ENCODE measurements at regions not wholly inside any gene's neighbourhood (a gene's known extent, or its start where the extent isn't known, plus 50 kb on each side); places are given as distances from the start of the nearest gene placed in this dataset.

DNA sequence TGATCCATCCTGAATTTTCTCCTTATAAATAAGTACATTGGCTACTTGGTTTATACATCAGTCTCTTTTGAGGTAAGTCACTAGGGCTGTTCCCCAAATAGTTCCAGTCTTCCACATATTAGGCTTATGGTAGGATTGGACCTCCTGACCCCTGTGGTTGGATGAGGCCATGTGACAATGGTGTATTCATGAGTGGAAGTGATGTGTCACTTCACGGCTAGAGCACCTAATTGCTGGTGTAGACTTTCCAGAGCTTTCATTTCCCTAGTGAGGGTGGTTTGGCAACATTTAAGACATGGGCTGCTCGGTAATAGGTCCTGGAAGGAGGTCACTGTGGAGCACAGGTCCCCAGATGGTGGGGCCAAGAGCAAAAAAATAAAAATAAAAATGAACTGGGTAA, 141.2 kb upstream of the ABCB5 start:
- H4K20me1 ChIP-seq (ENCODE audit: insufficient read depth, low read length): no peaks in the 10 kb centered on the region
- no peak overlapping the region for H4K91ac ChIP-seq (ENCODE audit: insufficient read depth, low read depth, low read length)
- in situ Hi-C loops (cut with MboI; ENCODE audit: low sequenced_read_pairs): no loop called here
- no peak for DNase-seq
- no peaks in the 10 kb centered on the region for H3K9me3 ChIP-seq (ENCODE audit: control insufficient read depth, insufficient read depth, low read length)
- H4K5ac ChIP-seq (ENCODE audit: low read depth, low read length): no peak overlapping the region
- no peak overlapping the region for H3K9ac ChIP-seq (ENCODE audit: low read depth, low read length)
- TF ChIP-seq RAD21 (IDR thresholded peaks at IDR 0.05; ENCODE audit: low read length) (no peak), RCOR1 (IDR thresholded peaks at IDR 0.05; ENCODE audit: insufficient replicate concordance, low read length) (no peak)
- TF ChIP-seq, protein P1, sequence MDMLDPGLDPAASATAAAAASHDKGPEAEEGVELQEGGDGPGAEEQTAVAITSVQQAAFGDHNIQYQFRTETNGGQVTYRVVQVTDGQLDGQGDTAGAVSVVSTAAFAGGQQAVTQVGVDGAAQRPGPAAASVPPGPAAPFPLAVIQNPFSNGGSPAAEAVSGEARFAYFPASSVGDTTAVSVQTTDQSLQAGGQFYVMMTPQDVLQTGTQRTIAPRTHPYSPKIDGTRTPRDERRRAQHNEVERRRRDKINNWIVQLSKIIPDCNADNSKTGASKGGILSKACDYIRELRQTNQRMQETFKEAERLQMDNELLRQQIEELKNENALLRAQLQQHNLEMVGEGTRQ (IDR thresholded peaks at IDR 0.05; ENCODE audit: low read depth, low read length): no peak
- no peak overlapping the region for H2AK9ac ChIP-seq (replicated peaks; ENCODE audit: low read depth, low read length, poor library complexity)
- no peaks in the 10 kb centered on the region for H3K27me3 ChIP-seq (ENCODE audit: control insufficient read depth, insufficient read depth, low read length)
- ATAC-seq (ENCODE audit: low read depth): no peak
- no peak overlapping the region for H3K4ac ChIP-seq (ENCODE audit: low read depth, low read length)
- H3K14ac ChIP-seq (replicated peaks; ENCODE audit: low read depth, low read length): no peak overlapping the region
- H3K36me3 ChIP-seq (ENCODE audit: control insufficient read depth, insufficient read depth, low read length): no peaks in the 10 kb centered on the region
- H3K79me1 ChIP-seq (ENCODE audit: low read depth in 1 of 2, low read length in 2 of 2): no peaks in the 10 kb centered on the region
- no peak overlapping the region for H2BK20ac ChIP-seq (ENCODE audit: low read depth, low read length)
- no peaks in the 10 kb centered on the region for H3K9me1 ChIP-seq (ENCODE audit: insufficient read depth, low read length)
- H3K4me2 ChIP-seq (ENCODE audit: low read depth, low read length): no peak overlapping the region
- no peak overlapping the region for H4K8ac ChIP-seq (ENCODE audit: low read depth in 2 of 2, low read length in 2 of 2)
- H2AK5ac ChIP-seq (ENCODE audit: low read depth, low read length): no peak overlapping the region
- no TSS peak for BruUV-seq (replicated peaks)
- POLR2A ChIA-PET (ENCODE audit: unreplicated experiment): no interaction called here
- no peak overlapping the region for H3K27ac ChIP-seq (ENCODE audit: insufficient read depth, low read length)
- no peak overlapping the region for H2BK120ac ChIP-seq (ENCODE audit: low read depth, low read length)
- CTCF ChIA-PET: interaction anchor here (0.5 kb wide), 1 partner anchor 982 kb away, joined by 4 read pairs; no protein-coding TSS in a partner anchor
- no peak overlapping the region for H2BK15ac ChIP-seq (ENCODE audit: low read depth, low read length)
- no peak overlapping the region for H3K18ac ChIP-seq (ENCODE audit: low read depth, low read length)
- H3K4me1 ChIP-seq (ENCODE audit: control insufficient read depth, insufficient read depth, low read length): no peaks in the 10 kb centered on the region
- dilution Hi-C loops (cut with HindIII; ENCODE audit: low sequenced_read_pairs, unreplicated experiment): no loop called here
- WGBS, 2 experiments (ENCODE audit: extremely low coverage in 2 of 2, insufficient read length in 1 of 2): no CpG with 5 or more reads among the region's 2 CpGs
- intact Hi-C loops (cut with micrococcal nuclease): no loop called here
- no peak overlapping the region for H2AFZ ChIP-seq (replicated peaks; ENCODE audit: low read length, poor library complexity)
- H2BK5ac ChIP-seq (ENCODE audit: low read depth, low read length, poor library complexity, severe bottlenecking): no peak overlapping the region
- no peak overlapping the region for H3K23ac ChIP-seq (ENCODE audit: low read depth, low read length)
- H3K4me3 ChIP-seq (ENCODE audit: insufficient read depth, low read depth, low read length): no peak overlapping the region
- no peak overlapping the region for H3K56ac ChIP-seq (ENCODE audit: extremely low read depth, insufficient read depth, low read length)
